Neural progenitor cell (in vitro differentiated cells): ENCODE measurements at regions not wholly inside any gene's neighbourhood (a gene's known extent, or its start where the extent isn't known, plus 50 kb on each side); places are given as distances from the start of the nearest gene placed in this dataset.

ENCODE experiments used
- CTCF ChIP-seq: fragments of 200-600 bp; sonication (generic); IDR thresholded peaks from 2 replicates; pipeline ENCODE4 v1.5.1; 2017; ENCODE audit warnings: antibody characterized with exemption, mild to moderate bottlenecking
- EZH2 ChIP-seq: fragments of 200-600 bp; sonication (generic); IDR thresholded peaks from 2 replicates; pipeline ENCODE4 v1.6.1; 2017; ENCODE audit warnings: antibody characterized with exemption, mild to moderate bottlenecking, moderate library complexity
- EZH2phosphoT487 ChIP-seq: fragments of 200-600 bp; sonication (generic); IDR thresholded peaks from 2 replicates; pipeline ENCODE4 v1.6.1; 2017; ENCODE audit warnings: antibody characterized with exemption

- TF ChIP-seq CTCF (no peak), EZH2 (no peak), EZH2phosphoT487 (no peak)
Observed at GRCh38 chr3:107881509-107881908, 209.3 kb downstream of the CD47 start.
